GM19025 (cell line): ENCODE measurements at regions not wholly inside any gene's neighbourhood (a gene's known extent, or its start where the extent isn't known, plus 50 kb on each side); places are given as distances from the start of the nearest gene placed in this dataset.

Experiments
- ATAC-seq: cut with Tn5 transposase; IDR thresholded peaks from one replicate; pipeline ENCODE4 v1.9.1; 2021; ENCODE audit warnings: mild to moderate bottlenecking, low read depth, moderate library complexity; ENCODE audit not compliant: unreplicated experiment

DNA sequence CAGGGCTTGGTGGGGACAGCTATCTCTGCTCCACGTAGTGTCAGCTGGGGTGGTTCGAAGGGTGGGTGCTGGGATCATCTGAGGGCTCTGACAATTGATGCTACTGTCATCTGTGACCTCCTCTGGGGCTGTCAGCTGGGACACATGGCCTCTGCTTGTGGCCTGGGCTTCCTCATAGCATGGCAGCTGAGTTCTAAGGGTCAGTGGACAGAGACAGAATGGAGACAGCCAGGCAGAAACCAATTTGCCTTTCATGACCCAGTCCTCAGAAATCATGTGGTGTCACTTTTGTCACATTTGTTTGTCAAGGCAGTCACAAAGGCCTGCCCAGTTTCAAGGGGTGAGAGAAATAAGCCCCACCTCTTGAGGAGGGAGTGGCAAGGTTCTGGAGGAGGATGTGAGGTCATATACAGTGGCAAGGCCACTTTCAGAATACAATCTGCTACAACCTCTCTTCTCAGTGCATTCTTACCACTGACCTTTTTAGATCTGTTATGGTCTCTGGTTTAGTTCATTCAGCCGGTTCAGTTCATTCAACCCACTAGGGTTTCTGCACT is 103.6 kb upstream of the BCOR start:
- peak; percentile 66 for ATAC-seq

DNA sequence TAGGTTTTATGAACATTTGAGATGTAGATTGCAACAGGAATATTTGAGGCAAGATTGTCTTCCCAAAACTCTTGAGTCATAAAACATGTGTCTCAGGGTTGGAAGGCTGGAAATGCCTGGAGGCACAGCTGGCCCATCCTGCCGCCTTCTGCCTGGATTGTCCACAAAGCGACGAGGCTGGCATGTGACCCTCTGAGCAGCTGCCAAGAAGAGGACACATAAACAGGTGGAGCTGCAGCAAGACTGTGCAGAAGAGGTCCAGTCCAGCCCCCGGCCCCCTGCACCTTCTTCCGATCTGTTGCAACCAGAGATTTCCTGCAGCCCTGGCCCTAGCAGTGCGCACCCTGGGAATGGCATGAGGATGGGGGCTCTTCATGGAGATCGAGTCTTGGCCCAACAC is 101.9 kb upstream of the BCOR start:
- no peak for ATAC-seq

DNA sequence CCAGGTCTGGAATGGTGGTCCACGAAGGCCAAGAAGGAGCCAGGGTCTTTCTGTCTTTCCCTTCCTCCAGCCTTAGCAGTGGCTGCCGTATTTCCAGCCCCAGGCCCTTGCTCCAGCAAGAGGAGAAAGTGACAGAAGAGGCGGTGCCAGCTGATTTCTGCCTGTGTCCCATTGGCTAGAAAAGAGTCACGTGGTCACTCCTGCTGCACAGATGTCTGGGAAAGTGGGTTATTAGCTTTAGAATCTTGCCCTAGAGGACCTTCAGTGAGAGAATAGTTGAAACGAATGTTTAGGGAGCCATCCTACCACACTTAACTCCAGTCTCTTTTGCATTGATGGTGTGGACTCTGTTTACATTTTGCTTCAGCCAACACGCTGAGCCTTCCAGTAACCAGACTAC is 99.3 kb upstream of the BCOR start:
- no peak for ATAC-seq

DNA sequence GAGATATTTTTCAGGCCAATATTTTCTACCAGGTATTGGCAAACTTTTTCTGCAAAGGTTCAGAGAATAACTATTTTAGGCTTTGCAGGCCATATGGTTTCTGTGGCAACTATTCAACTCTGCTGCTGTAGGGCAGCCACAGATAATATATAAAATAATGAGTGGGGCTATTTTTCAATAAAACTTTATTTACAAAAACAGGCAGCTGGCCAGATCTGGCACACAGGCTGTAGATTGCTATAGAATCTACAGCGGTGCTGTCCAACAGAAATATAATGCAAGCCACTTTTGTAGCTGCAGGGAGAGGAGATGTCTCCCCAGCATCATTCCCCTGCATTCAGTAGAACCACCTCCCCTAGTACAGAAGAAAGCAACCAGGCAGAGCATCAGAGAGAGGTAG is 97.6 kb upstream of the BCOR start:
- no peak for ATAC-seq

DNA sequence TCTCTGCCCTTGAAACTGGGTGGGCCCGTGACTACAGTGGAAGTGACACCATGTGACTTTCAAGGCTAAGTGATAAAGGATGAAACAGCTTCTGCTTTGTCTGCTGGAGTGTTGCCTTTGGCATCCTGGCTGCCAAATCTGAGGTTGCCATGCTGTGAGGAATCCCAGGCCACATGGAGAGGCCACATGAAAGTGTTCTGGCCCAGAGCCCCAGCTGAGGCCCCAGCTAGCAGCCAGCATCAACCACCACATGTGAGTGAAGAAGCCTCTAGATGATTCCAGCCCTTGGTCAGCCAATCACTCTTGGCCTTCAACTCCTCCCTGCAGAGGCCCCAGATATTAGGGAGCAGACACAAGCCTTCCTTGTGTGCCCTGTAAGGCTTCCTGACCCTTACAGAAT is 94.4 kb upstream of the BCOR start:
- ATAC-seq, result no peak

DNA sequence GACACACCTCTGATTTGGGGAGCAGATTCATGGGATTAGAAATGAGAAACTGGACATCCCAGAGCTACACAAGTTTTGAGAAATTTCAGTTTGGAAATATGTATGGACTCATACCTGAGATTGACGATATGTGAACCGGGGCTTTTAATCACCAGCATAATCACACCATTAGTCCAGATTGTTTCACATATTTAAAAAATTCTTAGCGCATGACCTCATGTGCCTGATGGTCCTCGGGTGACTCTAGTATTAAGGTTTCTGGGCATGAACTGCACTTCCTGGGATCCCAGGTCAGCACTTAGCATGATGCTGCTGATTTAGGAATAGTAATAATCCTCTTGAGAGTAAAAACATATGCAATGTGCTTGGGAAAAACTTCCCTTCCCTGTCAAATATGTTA is 91.9 kb upstream of the BCOR start:
- no peak for ATAC-seq

DNA sequence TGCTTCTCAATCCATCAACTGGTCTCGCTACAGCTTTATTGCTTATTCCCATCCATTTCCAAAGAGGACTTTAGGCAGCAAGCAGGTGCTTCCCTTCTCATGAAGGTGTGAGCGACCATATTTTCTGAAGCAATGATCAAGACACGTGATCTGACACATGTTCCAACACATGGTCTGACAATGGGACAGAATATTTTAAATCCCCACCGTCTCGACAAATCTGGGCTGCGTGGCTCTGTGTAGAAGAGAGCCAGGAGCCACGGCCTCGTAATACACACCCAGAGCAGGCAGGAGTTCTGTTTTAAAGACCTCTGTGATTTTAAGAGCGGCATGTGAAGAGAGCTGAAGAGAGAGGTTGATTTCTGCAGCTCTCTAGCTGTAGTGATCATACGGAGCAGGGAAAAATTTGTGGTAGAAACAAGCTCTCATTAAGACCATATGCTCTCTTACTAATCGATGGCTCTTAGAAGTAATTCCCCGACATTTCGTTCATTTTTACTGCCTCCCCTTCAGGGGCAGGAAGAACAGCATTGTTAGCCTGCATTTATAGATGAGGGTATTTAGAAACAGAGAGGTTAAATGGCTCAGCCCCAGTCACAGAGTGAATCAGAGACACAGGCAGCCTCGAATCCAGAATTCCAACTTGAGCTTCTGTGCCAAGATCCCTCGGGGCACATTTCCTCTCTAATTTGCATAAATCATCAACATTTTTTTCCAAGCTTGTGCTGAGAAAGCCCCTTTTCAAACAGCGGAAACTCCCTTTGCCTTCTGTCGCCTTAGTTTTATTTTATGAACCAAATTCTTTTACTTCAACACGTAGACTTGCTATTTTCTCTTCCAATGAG is 91.0 kb upstream of the BCOR start:
- ATAC-seq, result no peak

DNA sequence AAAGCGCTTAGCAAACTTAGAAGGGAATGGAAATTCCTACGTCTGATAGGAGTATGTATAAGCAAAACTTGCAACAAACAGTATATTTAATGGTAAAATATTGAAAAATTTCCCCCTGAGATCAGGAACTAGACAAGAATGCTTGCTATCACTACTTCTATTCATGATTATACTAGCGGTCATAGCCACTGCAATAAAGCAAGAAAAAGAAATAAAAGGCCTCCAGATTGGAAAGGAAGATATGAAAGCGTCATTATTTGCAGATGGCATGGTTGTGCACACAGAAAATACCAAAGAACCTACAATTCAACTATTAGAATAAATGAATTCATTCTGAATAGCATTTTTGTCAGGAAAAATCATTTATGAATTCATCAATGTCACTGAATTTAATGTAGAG is 87.2 kb upstream of the BCOR start:
- ATAC-seq, result no peak

DNA sequence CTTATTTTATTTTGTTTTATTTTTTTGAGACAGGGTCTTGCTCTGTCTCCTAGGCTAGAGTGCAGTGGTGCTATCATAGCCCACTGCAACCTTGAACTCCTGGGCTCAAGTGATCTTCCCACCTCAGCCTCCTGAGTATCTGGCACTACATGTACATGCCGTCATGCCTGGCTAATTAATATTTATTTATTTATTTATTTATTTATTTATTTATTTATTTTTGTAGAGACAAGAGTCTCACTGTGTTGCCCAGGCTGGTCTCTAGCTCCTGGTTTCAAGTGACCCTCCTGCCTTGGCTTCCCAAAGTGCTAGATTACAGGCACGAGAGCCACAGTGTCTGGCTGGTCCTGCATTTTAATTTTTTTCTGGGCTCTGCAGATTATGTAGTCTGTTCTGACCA is 84.9 kb upstream of the BCOR start:
- ATAC-seq, result no peak

DNA sequence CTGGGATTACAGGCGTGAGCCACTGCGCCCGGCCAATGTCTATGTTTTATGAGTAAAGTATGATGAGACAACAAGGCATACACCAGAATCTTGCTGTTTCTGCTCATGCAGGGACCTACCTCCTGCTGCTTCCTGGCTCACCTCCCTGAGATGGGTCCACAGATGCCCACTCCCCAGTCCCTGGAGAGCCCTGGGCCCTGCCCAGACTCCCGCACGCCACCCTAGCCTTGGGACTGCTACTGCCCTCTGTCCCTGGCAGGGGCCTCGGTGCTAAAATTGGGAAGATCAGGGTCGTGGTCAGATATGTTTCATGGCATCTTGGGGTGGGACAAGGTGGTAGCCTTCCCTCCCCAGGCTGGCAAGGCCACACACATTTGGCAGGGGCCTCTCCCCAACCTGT is 84.3 kb upstream of the BCOR start:
- ATAC-seq, result no peak

DNA sequence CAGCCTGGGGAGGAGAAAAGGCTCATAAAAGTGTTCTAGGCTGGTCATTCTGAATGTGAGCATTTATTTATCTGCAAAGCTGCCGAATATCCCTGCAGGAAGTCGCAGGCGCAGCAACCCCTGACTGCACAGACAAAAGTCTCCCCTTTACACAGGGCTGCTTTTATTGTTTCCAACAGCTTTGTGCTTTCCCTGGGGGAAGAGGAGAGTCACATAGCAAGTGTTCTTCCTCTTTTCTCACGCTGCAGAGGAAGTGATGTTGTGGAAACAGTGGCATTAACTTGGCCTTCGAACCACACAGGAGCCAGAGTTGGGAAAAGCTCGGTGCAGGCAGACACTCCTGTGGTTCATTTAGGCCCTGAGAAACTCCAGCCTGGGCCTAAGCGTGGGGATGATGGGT is 81.5 kb upstream of the BCOR start:
- no peak for ATAC-seq

DNA sequence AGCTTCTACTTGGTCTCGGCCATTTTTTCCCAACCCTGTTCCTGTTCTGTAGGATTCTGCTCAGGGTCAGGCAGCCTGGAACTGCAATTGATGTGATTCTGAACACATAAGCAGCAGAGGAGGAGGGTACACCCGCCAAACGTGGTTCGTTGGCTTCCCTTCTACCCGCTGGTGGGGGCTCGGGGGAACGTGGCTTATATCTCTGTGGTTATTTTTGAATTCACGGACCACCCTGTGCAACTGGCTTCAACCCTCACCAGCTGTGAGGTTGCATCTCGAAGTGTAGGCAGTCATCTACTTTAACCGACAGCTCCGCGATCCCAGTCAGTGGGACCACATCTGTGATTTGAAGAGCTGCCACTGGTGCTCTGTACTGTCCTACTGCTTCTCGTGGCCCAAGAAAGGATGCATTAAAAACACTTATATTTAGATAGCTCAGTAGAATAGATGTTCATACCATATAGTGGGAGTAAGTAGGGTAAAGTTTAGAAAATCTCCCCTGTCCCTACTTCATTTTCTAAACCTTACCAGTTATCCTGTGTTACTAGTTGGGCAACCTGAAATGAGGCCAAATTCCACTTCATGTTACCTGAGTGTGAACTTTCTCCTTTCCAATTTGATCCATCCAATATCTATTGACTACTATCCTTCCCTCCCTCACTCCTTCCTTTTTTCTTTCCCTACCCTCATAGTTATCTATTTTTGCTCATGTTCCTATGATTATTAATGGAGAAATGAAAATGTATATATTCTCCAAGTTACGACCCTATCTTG is 80.4 kb upstream of the BCOR start:
- ATAC-seq, result no peak

DNA sequence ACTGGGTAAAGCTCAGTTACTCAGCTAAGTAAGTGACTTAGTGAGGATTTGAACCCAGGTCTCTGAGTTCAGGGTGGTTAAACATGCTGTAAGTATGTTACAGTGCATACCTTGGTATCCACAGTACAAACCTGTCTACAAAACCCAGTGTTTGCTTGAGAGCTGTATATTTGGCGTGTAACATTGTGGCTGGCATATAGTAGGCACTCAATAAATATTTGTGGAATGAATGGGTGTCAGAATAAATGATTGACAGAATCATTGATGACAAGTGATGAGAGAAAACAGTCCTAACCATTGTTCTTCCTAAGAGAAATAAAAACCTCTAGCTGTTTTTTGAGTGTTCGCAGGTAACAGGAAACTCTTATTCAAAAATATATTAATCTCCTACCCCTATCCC is 79.7 kb upstream of the BCOR start:
- ATAC-seq, result no peak

DNA sequence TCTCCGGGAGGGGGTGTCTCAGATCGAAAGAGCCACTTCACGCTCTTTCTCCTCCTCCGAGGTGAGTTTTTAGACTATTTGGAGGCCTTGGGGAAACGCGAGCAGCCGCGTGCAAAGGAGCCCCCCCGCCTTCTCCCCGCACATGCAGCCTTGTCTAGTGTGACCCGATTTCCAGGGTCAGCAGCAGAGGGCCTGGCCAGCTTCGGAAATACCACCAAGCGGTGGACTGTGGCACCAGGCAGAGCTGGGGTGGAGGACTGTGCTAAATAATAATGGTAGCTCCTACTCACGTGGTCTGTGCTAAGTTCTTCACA is 79.3 kb upstream of the BCOR start:
- no peak for ATAC-seq

DNA sequence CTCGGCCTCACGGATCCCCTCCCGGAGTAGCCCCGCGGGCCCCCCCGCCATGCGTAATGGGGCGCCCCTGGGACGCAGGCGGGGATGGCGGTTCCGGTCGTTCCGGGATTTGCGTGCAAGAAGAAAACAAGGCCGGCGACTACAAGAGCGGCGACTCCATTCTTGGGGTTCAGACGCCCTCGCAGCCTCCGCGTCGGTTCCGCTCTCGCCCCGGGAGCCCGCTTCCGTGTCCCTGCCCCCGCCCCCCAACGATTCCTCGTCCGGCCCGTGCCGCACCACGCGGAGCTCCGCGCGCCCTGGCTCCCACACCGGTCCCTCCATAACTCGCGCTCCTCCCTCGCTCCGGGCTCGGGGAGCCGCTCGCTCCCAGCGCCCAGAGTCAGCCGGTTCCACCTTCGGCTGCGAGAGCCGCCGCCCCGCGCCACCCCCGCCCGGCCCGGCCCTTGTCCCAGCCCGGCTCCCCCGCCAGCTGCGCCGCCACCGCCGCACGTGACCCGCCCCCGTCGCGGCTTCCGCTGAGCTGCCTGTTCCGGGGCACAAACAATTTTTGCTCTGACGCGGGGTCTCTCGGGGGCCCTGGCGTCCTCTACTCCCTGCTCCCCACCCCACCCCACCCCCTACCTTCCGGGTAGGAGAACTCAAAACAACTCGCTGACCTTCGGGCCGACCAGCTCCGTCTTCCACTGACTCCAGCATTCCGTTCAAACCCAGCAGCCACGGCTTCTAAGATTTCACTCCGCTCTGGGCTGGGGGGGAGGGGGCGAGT is 78.8 kb upstream of the BCOR start:
- ATAC-seq, result no peak

DNA sequence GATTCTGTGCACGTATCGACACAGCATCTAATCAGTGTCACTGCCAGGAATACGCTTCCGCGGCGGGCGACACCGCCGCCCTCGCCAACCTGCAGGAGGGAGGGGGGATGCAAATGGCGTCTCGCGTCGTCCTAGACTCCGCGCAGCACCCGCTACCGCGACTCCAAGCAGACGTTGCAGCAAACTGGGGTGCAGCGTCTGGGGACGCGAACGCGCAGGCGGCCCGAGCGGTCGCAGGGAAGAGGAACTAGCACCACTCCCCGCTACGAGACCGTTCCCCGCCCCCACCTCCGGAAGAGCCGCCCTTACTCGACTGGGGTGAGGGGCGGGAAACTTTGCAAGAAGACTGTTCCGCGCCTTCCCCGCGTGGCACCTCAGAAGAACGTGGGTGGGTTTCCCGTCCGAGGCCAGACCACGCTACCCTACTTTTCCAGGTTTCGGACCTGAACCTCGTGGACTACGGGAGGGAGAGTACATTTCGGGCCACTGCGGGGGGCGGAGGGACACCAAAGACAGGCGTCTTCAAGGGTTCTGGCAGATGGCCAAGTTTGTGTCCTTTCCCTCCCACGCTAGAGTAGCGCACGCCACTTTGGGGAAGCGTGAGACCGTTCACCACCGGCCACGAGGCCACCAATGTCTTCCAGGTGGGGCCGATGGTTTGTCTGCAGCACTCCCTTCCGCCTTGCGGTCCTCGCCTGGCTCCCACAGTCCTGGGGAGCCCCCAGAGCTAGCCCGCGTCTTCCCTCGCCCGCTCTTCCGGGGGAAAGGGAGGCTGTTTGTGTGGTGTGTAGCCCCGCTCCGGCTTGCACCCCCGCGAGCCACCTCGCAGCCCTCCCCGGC is 78.0 kb upstream of the BCOR start:
- no peak for ATAC-seq

DNA sequence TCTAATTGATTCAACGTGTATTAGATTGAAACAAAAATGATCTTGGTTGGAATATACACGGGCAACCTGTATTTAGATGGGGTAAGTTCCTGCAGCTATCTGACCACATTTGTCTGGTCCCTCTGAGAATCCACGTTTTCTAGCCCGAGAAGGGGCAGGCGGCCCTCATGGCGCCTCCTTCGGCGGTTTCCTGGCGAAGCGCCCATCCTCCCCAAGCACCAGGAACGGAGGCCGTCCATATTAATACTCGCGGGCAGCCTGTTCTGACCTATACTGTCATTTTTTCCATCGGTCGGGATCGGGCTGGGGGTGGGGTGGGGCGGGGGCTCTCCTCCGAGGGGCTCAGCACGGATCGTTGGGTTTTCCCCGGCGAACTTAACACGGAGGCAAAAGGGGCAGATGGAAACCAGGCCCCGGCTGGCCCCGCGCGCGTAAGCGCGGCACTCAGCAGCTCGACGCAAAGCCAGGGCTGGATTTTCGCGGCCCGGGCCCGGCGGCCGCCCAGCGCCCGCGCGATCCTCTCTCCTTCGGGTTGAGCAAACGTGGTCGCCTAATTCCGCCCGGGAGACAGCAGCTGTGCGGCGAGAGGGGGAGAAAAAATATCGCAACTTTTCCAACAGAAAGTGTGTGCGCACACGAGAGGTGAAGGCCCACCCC is 77.2 kb upstream of the BCOR start:
- ATAC-seq, result no peak

DNA sequence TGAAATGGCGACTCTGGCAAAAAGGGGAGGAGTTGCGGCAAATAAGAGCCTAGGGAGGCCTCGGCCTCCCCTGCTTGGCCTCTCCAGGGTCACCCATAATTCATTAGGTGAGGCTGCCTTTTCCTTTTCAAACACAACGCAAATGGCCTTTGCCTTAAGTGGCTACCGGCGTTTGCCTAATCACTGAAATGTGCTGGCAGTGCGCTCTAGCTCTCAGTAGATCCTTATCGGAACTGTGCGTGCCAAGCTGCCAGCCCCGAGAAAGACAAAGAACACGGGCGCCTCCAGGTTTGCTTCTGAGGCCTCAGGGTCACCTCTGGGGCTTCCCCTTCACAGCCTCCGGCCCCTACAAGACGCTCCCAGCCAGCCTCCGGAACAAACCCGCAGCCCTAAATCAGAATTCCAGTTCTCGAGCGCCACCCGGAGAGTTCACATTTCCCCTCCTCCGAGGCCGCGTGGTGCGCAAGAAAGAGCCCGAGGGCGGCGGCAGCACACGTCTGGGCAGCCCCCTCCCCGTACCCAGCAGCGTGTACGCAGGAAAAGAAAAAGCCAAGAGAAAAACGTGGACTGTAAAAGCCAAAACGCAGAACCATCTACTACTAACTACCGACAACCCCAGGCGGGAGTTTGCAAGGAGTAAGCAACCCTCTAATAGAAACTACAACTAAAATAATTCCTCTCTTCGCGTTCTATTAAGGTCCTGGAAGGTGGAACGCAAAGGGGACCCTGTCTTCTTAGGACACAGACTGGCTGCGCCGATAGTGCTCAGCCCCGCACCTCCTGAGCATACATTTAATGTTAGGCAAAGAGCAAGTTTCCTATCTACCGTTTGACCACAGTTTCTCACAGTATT is 76.5 kb upstream of the BCOR start:
- ATAC-seq, result no peak
